GM23338 (cell line): ENCODE measurements at regions not wholly inside any gene's neighbourhood (a gene's known extent, or its start where the extent isn't known, plus 50 kb on each side); places are given as distances from the start of the nearest gene placed in this dataset.

ENCODE experiments used
- EZH2 ChIP-seq: fragments of 200-600 bp; sonication (generic); IDR thresholded peaks from one replicate; pipeline ENCODE4 v1.8.0; 2017; ENCODE audit warnings: antibody characterized with exemption, mild to moderate bottlenecking, low read depth; ENCODE audit not compliant: unreplicated experiment
- POLR2AphosphoS5 ChIP-seq: IDR thresholded peaks from 2 replicates; pipeline ENCODE4 v1.6.1; 2016; ENCODE audit warnings: antibody characterized with exemption, low read depth
- ZNF331 ChIP-seq: fragments of 250-450 bp; sonication (Bioruptor Pico); IDR thresholded peaks from 2 replicates; pipeline ENCODE4 v1.5.0; 2020; ENCODE audit warnings: low read depth, mild to moderate bottlenecking, moderate library complexity
- TF ChIP-seq, protein P1 (sequence below), 2 experiments: fragments of 200-600 bp in 1 of 2; sonication (generic) in 1 of 2; conservative IDR thresholded peaks; 2 replicates each; pipeline versions ENCODE4 v1.5.1 to v1.6.1; 2016 to 2017; ENCODE audit warnings: antibody characterized with exemption in 2 of 2, low read depth in 2 of 2, mild to moderate bottlenecking in 2 of 2, moderate library complexity in 1 of 2

DNA sequence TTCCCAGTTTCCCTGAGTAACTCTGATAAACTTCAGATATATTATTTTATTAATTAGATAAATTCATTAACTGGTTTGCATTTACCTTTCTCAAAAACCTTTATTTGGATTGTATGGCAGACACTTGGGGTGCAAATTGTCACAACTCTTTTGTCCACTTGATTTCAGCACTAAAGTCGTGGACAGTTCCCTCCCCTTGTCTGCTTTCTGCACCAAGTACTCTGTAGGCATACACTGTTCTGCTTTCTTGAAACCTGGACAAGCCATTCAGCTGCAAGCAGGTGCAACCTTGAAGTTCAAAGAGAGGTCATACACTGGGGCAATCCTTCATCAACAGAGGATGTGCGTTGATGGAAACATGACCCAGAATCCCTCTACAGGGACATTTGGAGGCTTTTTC lies 162.9 kb downstream of the ARL5B start:
- TF ChIP-seq, protein P1, sequence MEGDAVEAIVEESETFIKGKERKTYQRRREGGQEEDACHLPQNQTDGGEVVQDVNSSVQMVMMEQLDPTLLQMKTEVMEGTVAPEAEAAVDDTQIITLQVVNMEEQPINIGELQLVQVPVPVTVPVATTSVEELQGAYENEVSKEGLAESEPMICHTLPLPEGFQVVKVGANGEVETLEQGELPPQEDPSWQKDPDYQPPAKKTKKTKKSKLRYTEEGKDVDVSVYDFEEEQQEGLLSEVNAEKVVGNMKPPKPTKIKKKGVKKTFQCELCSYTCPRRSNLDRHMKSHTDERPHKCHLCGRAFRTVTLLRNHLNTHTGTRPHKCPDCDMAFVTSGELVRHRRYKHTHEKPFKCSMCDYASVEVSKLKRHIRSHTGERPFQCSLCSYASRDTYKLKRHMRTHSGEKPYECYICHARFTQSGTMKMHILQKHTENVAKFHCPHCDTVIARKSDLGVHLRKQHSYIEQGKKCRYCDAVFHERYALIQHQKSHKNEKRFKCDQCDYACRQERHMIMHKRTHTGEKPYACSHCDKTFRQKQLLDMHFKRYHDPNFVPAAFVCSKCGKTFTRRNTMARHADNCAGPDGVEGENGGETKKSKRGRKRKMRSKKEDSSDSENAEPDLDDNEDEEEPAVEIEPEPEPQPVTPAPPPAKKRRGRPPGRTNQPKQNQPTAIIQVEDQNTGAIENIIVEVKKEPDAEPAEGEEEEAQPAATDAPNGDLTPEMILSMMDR (conservative IDR thresholded peaks at IDR 0.05; ENCODE audit: low read depth in 2 of 2) = no peak
- no peak for TF ChIP-seq EZH2
- no peak for TF ChIP-seq POLR2AphosphoS5
- TF ChIP-seq ZNF331 (CRISPR knock-in tag) = no peak
